ENCODE measurements at regions not wholly inside any gene's neighbourhood (a gene's known extent, or its start where the extent isn't known, plus 50 kb on each side); places are given as distances from the start of the nearest gene placed in this dataset.

- H3K4me1 ChIP-seq (replicated peaks in 1 of 4; ENCODE audit: control insufficient read depth in 3 of 4, insufficient read depth in 4 of 4, low read length in 3 of 4) = no peaks in the 10 kb centered on the region
- no peak overlapping the region for H3K56ac ChIP-seq (replicated peaks; ENCODE audit: insufficient read length, low read depth, low read length)
- no peak overlapping the region for H2AFZ ChIP-seq (ENCODE audit: low read length)
- no peak for TF ChIP-seq RBBP5 (IDR thresholded peaks at IDR 0.05; ENCODE audit: borderline replicate concordance, low read depth, low read length)
- TF ChIP-seq BRCA1 (IDR thresholded peaks at IDR 0.05; ENCODE audit: low read depth, low read length) = no peak
- no peak for TF ChIP-seq EP300 (IDR thresholded peaks at IDR 0.05; ENCODE audit: borderline replicate concordance in 1 of 2, low read depth in 2 of 2, low read length in 2 of 2)
- no peak for TF ChIP-seq CBX8 (IDR thresholded peaks at IDR 0.05; ENCODE audit: borderline replicate concordance, low read depth, low read length)
- TF ChIP-seq, protein P1, sequence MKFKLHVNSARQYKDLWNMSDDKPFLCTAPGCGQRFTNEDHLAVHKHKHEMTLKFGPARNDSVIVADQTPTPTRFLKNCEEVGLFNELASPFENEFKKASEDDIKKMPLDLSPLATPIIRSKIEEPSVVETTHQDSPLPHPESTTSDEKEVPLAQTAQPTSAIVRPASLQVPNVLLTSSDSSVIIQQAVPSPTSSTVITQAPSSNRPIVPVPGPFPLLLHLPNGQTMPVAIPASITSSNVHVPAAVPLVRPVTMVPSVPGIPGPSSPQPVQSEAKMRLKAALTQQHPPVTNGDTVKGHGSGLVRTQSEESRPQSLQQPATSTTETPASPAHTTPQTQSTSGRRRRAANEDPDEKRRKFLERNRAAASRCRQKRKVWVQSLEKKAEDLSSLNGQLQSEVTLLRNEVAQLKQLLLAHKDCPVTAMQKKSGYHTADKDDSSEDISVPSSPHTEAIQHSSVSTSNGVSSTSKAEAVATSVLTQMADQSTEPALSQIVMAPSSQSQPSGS (IDR thresholded peaks at IDR 0.05; ENCODE audit: low read length) = no peak
- TF ChIP-seq, protein P2, sequence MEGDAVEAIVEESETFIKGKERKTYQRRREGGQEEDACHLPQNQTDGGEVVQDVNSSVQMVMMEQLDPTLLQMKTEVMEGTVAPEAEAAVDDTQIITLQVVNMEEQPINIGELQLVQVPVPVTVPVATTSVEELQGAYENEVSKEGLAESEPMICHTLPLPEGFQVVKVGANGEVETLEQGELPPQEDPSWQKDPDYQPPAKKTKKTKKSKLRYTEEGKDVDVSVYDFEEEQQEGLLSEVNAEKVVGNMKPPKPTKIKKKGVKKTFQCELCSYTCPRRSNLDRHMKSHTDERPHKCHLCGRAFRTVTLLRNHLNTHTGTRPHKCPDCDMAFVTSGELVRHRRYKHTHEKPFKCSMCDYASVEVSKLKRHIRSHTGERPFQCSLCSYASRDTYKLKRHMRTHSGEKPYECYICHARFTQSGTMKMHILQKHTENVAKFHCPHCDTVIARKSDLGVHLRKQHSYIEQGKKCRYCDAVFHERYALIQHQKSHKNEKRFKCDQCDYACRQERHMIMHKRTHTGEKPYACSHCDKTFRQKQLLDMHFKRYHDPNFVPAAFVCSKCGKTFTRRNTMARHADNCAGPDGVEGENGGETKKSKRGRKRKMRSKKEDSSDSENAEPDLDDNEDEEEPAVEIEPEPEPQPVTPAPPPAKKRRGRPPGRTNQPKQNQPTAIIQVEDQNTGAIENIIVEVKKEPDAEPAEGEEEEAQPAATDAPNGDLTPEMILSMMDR (IDR thresholded peaks at IDR 0.05; ENCODE audit: control extremely low read depth in 1 of 3, insufficient read depth in 1 of 3, low read depth in 1 of 3, low read length in 3 of 3) = no peak
- TF ChIP-seq KDM4A (IDR thresholded peaks at IDR 0.05; ENCODE audit: low read depth, low read length, severe bottlenecking) = no peak
Observed at GRCh38 chr5:152912924-152913323, 507.8 kb upstream of the NMUR2 start.

More at GRCh38 chr5:152912924-152913323, 507.8 kb upstream of the NMUR2 start:
- no peaks in the 10 kb centered on the region for H3K79me1 ChIP-seq (ENCODE audit: low read depth, low read length)
- FAIRE-seq (no peak), DNase-seq (ENCODE audit: low read depth in 1 of 2, low spot score in 2 of 2) (no peak)
- no peak overlapping the region for H3K14ac ChIP-seq (ENCODE audit: insufficient read length)
- H4K8ac ChIP-seq (ENCODE audit: extremely low read depth, insufficient read depth, low read length) = no peak overlapping the region
- H3K4me3 ChIP-seq (ENCODE audit: extremely low read depth in 1 of 4, insufficient read depth in 2 of 4, low read depth in 3 of 4, low read length in 4 of 4) = no peak overlapping the region
- no peaks in the 10 kb centered on the region for H3K79me2 ChIP-seq (ENCODE audit: control insufficient read depth in 1 of 2, insufficient read depth in 2 of 2, low read length in 2 of 2)
- H3K4ac ChIP-seq (replicated peaks; ENCODE audit: insufficient read length, low read depth, low read length) = no peak overlapping the region
- H3K23ac ChIP-seq (ENCODE audit: insufficient read length) = no peak overlapping the region
- H3K27me3 ChIP-seq (replicated peaks in 1 of 4; ENCODE audit: control insufficient read depth in 3 of 4, extremely low read depth in 1 of 4, insufficient read depth in 3 of 4, low read length in 3 of 4) = no peaks in the 10 kb centered on the region
- H2BK5ac ChIP-seq (ENCODE audit: low read depth, low read length) = no peak overlapping the region
- no peaks in the 10 kb centered on the region for H3K23me2 ChIP-seq (ENCODE audit: low read depth, low read length)
- H3K9ac ChIP-seq (replicated peaks in 1 of 4; ENCODE audit: extremely low read depth in 1 of 4, low read depth in 3 of 4, low read length in 3 of 4) = no peak overlapping the region
- H2BK120ac ChIP-seq (replicated peaks; ENCODE audit: low read depth, low read length) = no peak overlapping the region
- WGBS, 2 experiments (ENCODE audit: extremely low coverage in 1 of 2, insufficient coverage in 1 of 2, insufficient read length in 1 of 2, insufficient replicate concordance in 2 of 2, low coverage in 1 of 2, low lambda C conversion rate in 2 of 2, missing lambda C conversion rate in 1 of 2) = 72% methylated on average over 4 of the region's 4 CpGs; no CpG with 5 or more reads in 1 of the 2 experiments
- H2BK20ac ChIP-seq (ENCODE audit: low read length) = no peak overlapping the region
- H3K9me3 ChIP-seq (ENCODE audit: insufficient read depth in 2 of 2, low read depth in 1 of 2, low read length in 1 of 2) = no peaks in the 10 kb centered on the region
- H2BK15ac ChIP-seq (ENCODE audit: low read length) = no peak overlapping the region
- H4K91ac ChIP-seq (replicated peaks; ENCODE audit: insufficient read length, low read length) = no peak overlapping the region
- H3K36me3 ChIP-seq (ENCODE audit: control insufficient read depth in 2 of 4, insufficient read depth in 4 of 4, low read length in 3 of 4) = no peaks in the 10 kb centered on the region
- H4K5ac ChIP-seq (ENCODE audit: insufficient read length, low read depth, low read length) = no peak overlapping the region
- POLR2A ChIA-PET (ENCODE audit: partially characterized antibody) = no interaction called here
- no peak overlapping the region for H2AK5ac ChIP-seq (ENCODE audit: low read depth, low read length)
- no peak overlapping the region for H2BK12ac ChIP-seq (ENCODE audit: low read depth, low read length)
- no peak overlapping the region for H3K4me2 ChIP-seq (ENCODE audit: insufficient read depth in 1 of 2, low read depth in 2 of 2, low read length in 2 of 2)
- H3K27ac ChIP-seq (ENCODE audit: low read depth, low read length) = no peak overlapping the region
- CTCF ChIA-PET (ENCODE audit: partially characterized antibody) = no interaction called here
- no peaks in the 10 kb centered on the region for H4K20me1 ChIP-seq (replicated peaks in 1 of 2; ENCODE audit: control insufficient read depth in 1 of 2, insufficient read depth in 2 of 2, low read length in 2 of 2)
- H3K18ac ChIP-seq (ENCODE audit: extremely low read depth, low read length) = no peak overlapping the region
